GM12892 (cell line): ENCODE measurements at regions not wholly inside any gene's neighbourhood (a gene's known extent, or its start where the extent isn't known, plus 50 kb on each side); places are given as distances from the start of the nearest gene placed in this dataset.

ENCODE experiments used
- POLR2A ChIP-seq: IDR thresholded peaks from 2 replicates; pipeline ENCODE4 v1.6.1; 2011; ENCODE audit warnings: low read depth, low read length, control low read depth
- POLR2AphosphoS5 ChIP-seq: IDR thresholded peaks from 2 replicates; pipeline ENCODE4 v1.6.1; 2011; ENCODE audit warnings: low read depth, low read length, control low read depth

DNA sequence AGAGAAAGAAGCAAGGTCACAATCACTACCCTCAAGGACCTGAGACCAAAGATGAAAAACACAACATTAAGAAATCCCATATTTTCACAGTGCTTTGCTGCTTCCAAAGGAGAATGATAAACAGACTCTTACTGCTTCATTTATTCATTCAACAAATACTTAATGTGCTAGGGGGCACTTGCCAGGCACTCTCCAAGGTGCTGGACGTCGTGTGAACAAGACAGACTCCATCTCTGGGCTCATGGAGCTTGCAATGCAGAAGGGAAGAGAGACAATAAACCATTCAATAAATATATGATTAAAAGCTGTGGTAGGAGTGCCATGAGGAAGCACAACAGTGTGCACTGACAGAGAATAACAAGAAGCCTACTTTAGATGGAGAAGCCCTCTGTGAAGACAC is 327.7 kb downstream of the CDK5RAP2 start:
- TF ChIP-seq POLR2A = no peak
- TF ChIP-seq POLR2AphosphoS5 = no peak
